ENCODE measurements at regions not wholly inside any gene's neighbourhood (a gene's known extent, or its start where the extent isn't known, plus 50 kb on each side); places are given as distances from the start of the nearest gene placed in this dataset.
"Not testable (repeated sequence)": the region's sequence is repeated elsewhere in the genome, so short reads cannot be mapped to it uniquely, and the experiment has no call there.

DNA sequence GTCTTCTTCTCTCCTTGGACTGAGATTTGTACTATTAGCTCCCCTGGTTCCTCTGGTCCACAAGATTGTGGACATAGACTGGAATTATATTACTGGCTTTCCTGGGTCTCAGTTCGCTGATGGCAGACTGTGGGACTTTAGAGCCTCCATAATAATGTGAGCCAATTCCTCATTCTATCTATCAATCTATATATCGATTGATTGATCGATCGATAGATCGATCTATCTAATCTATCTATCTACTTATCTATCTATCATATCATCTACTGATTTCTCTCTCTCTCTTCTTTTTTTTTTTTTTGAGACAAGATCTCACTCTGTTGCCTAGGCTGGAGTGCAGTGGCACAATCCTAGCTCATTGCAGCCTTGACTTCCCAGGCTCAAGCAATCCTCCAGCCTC is 51.5 kb upstream of the DDR1 start:
- DNase-seq, result no peak

GRCh38 chr6:30830438-30830837 is 53.9 kb upstream of the DDR1 start:
- no peak for DNase-seq

DNA sequence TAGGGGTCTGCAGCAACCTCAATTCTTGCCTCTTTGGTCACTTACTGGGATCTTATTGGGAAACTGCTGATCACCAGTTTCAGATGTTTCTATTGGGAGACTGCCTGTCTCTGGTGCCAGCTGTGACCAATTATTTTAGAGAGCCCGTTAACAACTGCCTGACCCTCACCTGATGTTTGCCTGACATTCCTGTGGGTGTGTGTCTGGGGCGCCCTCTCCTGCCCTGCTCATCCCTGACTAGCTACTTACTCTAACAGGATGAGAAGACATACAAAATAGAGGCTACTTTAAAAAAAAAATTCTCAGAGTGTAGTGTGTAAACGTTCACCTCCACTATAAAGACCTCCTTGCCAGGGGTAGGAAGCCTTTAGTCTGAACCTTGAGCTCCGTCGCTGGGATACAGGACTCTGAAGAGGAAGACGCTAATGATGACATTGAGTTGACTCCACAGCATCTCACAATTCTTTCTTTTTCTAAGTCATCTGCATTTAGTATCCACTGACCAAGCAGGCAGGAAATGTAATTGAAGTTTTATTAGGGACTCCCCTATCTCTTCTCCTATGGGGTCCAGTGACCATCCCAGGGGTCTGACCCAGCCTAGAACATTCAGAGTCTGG is 54.6 kb upstream of the DDR1 start:
- DNase-seq, result no peak

GRCh38 chr6:30829033-30829432 is 55.3 kb upstream of the DDR1 start:
- DNase-seq, result no peak

- DNase-seq, result peak; percentile 81
Observed at GRCh38 chr6:30828027-30828962, 56.0 kb upstream of the DDR1 start.

- DNase-seq, result no peak
Observed at GRCh38 chr6:30826961-30827342, 57.4 kb upstream of the DDR1 start.

DNA sequence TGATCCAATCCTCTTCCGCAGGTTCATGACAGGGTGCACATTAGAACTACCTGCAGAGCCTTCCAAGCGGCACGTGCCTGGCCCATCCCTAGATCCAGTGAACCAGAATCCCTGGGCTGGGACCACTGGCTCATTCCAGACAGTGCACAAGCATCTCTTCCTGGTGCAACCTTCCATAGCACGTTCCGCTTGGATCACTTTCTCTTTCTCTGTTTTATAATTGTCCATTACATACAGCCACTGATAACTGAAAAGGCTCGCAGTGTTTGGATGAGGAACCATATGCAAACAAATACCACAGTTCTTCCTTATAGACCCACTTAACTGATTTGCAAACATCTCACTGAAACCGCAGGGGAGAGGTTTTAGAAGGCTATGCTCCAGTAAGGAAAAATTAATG is 59.6 kb upstream of the DDR1 start:
- no peak for DNase-seq

- DNase-seq, result no peak
Observed at GRCh38 chr6:30823534-30823865, 60.8 kb upstream of the DDR1 start.

- peak; percentile 48 for DNase-seq
Observed at GRCh38 chr6:30821862-30822784, 62.2 kb upstream of the DDR1 start.

GRCh38 chr6:30820193-30820592 is 64.1 kb upstream of the DDR1 start:
- no peak for DNase-seq

DNA sequence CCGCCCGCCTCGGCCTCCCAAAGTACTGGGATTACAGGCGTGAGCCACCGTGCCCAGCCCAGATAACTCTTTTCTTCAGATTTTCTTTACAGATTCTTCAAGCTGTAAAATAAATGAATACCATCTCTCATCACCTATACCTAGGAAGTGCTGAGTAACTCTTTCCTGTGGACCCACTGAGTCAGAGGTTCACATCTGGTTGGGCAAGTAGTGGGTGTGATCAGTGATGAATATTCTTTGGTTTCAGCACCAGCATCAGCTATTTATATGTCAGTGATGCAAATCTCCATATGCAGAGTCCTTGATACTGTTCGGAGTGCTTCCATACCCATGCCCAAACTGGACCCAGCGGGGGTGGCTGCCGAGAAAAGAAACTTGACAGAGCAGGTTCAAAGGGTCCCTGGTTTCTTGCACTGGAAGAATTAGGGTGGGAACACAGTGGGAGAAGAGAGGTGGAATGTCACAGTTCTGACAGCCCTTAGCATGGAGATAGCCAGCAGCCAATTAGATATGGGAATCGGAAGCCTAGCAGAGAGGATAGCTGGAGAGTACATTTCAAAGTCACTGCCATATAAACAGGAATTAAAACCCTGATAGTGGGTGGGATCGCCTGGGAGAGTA is 64.9 kb upstream of the DDR1 start:
- peak; percentile 83 for DNase-seq

GRCh38 chr6:30818391-30818841 is 65.9 kb upstream of the DDR1 start:
- no peak for DNase-seq

DNA sequence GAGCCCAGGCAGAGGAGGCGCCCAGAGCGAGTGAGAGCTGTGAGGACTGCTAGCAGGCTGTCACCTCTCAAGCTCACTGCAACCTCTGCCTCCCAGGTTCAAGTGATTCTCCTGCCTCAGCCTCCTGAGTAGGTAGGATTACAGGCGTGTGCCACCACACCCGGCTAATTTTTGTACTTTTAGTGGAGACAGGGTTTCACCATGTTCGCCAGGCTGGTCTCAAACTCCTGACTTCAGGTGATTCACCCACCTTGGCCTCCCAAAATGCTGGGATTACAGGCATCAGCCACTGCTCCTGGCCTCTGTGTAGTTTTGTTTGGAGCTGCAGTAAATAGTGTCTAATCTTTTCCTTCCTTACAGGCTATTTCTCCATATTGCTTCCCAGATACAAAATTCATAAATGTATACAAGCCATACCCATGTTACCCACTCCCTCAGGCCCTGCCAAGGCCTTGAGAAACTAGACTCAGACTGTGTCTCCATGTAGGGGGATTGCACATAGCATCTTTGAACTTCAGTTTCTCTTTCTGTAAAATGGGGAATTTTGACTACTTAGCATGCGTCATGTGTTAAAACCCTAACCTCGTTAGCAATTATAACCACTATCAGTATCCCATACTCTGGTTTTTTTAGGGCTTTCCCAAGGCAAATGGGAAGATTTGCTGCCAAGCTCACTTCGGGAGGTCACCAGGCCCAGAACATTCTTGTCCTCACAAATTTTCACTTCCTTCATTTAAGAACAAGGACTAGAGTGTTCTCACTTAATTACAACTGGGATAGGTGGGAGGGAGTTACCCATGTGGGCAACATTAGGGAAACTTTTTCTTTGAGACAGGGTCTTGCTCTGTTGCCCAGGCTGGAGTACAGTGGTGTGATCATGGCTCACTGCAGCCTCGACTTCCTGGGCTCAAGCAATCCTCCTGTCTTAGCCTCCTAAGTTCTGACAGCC is 67.3 kb upstream of the DDR1 start:
- peak; percentile 63 for DNase-seq

DNA sequence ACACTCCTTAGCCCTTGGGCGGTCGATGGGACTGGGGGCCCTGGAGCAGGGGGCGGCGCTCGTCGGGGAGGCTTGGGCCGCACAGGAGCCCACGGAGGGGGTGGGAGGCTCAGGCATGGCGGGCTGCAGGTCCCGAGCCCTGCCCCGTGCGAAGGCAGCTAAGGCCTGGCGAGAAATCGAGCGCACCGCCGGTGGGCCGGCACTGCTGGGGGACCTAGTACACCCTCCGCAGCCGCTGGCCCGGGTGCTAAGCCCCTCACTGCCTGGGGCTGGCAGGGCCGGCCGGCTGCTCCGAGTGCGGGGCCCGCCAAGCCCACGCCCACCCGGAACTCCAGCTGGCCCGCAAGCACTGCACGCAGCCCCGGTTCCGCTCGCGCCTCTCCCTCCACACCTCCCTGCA is 68.0 kb upstream of the DDR1 start:
- DNase-seq, result not testable (repeated sequence)

- DNase-seq, result peak; percentile 82
Observed at GRCh38 chr6:30815041-30815742, 69.1 kb upstream of the DDR1 start.

DNA sequence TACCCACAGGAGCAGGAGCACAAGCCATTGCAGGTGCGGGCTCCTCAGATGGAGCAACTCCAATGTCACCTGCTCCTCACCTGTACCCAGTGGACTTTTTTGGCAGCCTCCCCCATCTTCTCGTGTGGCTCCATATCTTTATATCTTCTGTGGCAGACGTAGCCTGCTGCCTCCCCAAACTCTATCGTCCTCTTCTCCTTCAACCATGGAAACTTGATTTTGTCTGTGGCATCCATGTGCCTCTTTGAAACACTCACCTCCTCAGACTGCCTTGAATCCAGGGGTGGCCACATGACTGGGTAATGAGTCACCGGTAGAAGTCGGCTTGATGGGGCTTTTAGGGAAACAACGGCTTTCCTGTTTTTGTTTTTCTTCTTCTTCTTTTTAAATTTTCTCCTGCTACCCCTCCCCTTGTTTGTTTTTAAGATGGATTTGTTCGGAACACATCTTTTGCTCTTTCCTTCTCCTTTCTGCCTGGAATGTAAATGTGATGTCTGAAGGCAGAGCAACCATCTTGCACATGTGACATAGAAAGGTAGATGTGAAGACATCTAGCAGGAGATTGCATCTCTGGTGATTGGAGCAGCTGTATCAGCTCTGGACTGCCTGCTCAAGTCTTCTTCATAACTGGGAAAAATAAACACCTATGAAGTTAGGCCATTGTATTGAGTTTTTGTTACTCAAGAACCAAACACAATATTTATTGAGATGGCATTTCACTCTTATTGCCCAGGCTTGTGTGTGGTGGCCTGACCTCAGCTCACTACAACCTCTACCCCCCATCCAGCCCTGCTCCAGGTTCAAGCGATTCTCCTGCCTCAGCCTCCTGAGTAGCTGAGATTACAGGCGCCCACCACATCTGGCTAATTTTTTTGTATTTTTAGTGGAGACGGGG is 69.9 kb upstream of the DDR1 start:
- peak; percentile 81 for DNase-seq

- DNase-seq, result peak; percentile 36
Observed at GRCh38 chr6:30813631-30814145, 69.3 kb upstream of the IER3 start.

DNA sequence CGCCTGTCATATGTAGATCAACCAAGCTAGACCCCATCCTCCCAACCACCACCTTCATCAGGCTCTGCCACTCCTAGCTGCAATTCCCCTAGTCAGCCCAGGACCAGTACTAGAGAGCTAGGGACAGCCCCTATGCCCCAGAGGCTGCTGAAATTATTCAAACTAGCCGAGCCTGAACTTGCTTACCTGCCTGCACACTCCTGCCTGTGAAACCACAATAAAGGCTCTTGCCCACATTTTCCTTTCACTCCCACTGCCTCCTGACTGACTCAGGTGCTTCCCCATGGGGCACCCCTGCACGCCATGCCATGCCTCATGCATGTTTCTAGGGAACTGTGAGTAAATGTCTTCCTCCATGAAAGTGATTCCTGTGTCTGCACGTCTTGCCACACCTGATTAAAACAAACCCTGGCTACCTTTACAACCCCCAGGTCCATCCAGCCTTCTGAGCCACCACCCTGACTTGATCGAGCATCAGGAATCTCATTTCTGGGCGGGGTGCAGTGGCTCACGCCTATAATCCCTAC is 66.5 kb upstream of the IER3 start:
- DNase-seq, result peak; percentile 89

GRCh38 chr6:30807566-30807965 is 63.2 kb upstream of the IER3 start:
- DNase-seq, result not testable (repeated sequence)

All from activated CD4-positive, alpha-beta T cell treated with anti-CD3 and anti-CD28 coated beads, Interleukin-10, Interleukin-2, amounts not matched to agents 100 ng/mL and 50 ng/mL, durations not matched to agents 16 hours and 8 hours (primary cell).